DMS53 treated with DMSO at 0.1 percent for 48 hours (cell line): ENCODE measurements at regions not wholly inside any gene's neighbourhood (a gene's known extent, or its start where the extent isn't known, plus 50 kb on each side); places are given as distances from the start of the nearest gene placed in this dataset.

Experiments used
- DNase-seq: peaks from one replicate; lab custom pipeline; 2025; ENCODE audit not compliant: unreplicated experiment; lab: John Stamatoyannopoulos, UW

DNA sequence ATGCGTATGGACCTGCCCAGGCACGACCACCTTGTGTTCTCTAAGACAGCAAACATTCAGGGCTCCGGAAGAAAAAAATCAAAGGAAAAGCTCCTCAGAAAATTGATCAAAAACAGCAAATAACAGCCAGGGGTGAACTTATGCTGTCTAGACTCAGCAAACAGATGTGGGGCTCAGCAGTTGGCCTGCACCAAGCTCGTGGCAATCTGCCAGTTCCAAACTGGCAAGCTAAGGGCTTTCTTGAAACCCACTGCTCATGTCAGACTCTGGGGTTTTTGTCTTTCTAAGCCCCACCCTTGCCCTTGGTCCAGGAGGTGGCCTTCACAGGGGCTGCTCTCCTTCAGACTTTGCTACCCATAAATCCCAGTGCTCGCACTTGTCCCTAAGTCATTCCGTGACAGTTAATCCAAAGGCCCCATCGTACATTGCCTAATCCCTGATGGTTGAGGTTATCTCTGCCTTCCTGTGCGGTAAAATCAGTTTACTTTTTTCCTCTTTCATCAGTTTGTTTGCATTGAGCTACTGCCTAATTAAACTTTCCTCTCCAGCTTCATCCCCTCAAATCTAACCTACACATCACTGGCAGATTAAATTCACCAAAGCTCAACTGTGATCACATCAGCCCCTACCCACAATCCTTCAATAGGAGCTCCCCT, 408.0 kb downstream of the LRATD1 start:
- DNase-seq, result no peak

DNA sequence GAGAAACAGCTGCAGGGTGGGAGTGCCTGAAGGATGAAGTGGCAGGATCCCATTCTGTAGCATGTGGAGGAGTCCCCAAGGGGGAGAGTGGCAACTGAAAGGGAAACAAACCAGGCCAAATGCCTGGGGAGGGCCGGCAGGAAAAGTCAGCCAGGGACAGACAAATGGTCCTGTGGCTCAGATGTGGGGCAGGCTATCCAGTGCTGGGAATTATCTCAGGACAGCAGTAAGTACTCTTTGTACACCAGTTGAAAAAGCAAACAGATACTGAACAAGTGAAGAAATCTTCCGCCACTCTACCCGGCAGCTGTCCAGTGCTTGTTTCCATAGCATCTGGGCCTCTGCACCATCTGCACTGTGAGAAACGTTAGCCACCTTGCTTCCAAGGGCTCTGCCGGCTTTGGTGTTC, 408.9 kb downstream of the LRATD1 start:
- peak; percentile 22 for DNase-seq

DNA sequence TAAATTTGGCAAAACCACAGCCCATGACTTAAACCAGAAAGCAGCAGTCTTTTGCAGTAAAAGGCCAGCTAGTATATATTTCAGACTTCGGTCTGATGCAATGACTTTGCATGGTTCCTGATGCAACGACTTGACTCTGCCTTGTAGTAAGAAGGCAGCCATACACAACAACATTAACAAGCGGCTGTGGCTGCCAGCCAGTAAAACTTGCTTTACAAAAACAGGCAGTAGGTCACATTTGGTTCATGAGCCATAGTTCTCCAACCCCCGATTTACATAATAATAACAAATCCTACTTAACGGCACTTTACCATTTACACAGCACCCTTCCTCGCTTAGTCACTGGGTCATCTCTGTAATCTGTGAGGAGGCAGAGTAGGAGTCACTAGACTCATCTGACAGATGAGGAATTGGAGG, 410.3 kb downstream of the LRATD1 start:
- DNase-seq, result no peak

DNA sequence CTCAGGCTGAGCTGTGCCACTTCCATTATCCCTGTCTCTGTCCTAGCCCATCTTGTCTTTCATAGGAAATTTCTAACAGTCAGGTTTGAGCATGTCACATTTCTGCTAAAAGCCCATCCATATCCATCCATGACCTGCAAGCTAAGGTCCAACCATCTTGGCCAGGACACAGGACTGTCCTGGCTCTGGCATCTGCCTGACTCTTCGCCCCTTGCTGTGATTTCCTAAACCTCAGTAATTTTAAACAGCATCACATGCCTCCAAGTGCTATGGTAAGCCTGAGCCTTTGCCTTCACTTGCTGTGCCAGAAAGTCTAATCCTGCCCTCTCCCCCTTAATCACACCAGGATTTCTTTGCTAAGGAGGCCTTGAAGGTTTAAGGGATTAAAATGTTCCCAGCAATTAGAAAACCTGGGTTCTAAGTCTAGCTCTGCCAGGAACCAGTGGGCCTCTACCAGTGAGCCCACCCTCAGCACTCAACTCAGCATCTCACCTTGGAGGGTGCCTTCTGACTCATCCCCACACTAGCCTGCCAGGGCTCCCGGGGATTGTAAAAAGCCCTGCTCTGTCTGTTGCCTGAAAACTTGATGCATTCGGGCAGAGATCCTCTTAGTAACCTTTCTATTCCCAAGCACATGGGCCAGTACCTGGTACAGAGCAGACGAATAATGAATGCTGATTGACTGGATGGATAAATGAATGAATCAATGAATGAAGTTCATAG, 411.0 kb downstream of the LRATD1 start:
- DNase-seq, result no peak

DNA sequence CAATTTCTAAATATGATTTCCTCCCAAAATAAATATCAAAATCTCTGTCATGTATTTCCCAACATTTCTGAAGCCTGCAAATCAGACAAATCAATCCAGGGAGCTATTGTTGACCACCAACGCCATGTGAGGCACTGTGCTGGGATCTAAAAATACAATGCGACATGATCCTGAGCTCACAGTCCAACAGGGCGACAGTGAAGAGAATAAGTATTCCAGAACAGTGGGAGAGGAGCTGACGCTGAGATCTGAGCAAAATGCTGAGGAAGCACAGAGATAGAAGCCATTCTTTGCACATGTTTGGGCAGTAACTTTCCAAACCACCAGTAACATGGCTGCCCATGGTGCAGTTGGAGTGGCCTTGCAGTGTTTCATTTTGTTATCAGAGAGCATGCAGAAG, 412.5 kb downstream of the LRATD1 start:
- DNase-seq, result no peak

DNA sequence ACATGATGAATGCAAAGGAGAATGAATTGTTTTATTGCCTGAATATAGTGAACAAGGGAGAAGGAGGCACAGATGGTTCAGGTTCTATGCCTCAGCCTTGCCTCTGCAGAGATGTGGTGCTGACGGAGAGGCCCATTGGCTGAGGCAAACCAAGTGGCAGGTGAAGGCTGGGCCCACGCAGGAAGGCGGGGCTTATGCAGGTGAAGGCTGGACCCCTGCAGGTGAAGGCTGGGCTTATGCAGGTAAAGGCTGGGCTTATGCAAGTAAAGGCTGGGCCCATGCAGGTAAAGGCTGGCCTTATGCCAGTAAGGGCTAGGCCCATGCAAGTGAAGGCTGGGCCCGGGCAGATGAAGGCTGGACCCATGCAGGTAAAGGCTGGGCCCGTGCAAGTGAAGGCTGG, 414.7 kb downstream of the LRATD1 start:
- DNase-seq, result no peak

DNA sequence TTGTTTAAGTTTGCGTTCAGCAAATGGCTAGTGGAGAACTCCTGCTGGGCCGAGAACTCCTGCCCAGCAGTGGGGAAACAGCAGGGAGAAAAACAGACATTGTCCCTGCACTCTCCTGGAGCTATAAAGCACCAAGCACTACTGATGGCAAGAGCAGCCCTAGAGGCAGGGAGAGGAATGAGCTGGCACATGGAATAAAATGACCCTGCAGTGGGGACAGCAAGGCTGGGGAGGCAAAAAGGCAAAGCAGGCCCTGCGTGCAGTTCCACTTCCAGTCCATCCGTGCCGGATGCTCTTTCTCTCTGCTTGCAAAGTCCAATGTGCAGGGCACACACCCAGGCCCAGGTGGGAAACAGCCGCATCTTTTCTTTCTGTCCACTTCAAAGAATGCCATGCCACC, 415.5 kb downstream of the LRATD1 start:
- no peak for DNase-seq

DNA sequence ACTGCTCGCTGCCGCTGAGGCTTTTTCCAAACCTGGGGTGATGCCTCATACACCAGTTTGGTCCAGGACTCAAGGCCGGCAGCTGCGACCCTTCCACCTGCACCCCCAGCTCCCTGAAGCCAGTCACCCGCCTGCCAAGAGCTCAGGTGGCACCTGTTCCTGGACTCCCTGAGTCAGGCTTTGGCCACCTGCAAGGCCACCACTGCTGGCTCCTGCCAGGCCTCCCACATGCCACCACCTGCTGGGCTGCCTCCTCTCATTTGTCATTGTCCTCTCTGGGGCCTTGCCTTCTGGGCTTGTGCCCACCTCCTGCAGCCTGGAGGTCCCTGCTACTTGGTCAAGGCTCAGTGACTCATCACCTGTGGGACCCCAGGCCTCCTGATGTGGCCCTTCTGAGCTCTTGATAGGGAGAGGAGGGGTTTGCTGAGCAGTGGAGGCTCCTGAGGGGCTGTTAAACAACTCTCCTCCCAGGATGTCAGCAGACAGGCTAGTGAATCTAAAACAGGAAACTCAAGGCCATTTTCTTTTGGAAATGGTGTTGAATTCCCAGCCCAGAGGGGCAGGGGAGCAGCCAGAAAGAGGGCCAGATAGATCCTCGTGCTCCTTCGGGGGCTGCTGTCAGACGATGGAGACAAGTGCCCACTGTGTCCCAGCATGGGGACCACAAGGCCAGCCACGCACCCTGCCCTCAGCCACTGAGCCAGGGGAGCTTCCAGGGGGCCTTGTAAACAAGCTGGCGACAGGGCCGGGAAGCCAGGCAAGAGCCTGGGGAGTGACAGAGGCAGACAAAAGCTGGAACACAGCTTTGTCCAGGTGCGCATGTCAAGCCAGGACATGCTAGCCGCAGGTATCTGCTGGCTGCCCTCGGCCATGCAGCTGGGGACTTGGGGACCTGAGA, 416.8 kb downstream of the LRATD1 start:
- DNase-seq, result no peak

DNA sequence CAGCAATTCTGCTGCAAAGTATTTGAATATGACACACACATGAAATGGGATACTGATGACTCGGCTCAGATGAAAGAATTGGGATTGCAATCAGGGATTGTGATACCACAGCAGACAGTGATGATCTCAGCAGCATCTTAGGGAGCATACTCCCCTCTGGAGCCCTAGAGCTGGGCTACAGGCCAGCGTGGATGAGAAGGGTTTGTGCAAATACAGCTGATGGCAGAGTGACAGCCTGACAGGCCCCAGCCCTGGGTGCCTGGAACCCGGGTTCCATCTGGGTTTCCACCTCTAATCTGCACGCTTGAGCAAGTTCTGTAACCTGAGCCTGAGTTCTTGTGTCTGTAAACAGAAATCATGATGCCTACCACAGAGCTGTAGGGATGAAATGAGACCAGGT, 418.0 kb downstream of the LRATD1 start:
- peak; percentile 84 for DNase-seq

DNA sequence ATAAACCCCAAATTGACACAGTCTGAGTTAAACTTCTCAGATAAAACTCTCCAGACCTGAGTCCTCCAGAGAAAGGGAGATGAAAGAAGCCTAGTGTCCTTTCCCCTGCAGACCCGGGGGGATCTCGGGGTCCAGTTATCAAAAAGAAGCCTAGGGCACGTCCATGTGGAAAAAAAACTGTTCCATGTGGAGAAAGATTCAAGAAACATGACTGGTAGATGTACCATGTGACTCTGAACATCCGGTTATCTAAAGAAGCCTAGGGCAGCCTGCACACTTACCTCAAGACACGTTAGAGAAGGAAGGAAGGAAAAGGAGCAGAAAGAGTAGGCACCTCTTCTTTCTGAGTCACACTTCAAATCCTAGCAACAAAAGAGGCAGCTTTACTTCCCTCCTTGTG, 421.0 kb downstream of the LRATD1 start:
- DNase-seq, result no peak

DNA sequence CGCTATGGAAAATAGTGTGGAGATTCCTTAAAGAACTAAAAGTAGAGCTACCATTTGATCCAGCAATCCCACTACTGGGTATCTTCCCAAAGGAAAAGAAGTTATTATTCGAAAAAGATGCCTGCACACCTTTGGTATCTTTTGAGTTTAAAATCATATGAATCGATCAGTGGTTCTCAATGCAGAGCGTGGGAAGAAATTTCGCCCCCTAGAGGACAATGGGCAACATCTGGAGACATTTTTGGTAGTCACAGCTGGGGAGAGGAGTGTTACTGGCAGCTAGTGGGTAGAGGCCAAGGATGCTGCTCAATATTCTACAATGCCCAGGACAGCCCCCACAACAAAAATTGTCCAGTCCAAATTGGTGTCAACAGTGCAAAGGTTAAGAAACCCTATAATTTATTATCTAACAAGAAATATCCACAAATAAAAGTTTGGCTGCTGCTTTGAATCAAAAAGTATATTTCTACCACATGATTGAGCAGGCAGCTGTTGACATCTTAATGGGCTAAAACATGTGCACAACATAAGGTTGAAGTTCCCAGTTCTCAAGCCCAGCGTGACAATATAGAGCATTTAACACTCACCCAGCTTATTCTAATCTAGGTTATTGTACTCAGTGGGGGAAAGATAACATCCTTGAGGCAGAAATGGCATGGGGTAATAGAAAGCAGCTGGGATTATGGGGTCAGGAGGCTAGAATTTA, 425.7 kb downstream of the LRATD1 start:
- DNase-seq, result no peak

DNA sequence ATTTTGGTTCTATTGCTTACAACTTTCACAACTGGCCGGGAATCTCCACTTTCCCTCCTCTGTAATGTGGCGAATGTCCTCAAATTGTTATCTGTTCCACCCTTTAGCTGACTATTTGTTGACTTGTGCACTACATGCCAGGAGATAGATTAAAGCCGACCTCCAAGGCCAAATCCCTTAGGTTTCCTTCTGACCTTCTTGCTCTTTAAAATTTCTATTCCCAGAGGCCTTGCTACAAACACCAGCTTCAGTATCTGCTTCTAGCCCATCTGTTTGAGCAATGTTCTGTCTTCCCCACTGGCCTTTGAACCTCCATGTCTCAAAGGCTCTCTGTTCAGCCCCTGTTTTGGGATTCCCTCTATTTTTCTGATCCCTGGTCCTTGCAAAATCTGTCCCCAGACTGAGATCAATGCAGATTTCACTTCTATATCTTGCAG, 426.2 kb downstream of the LRATD1 start:
- DNase-seq, result no peak

DNA sequence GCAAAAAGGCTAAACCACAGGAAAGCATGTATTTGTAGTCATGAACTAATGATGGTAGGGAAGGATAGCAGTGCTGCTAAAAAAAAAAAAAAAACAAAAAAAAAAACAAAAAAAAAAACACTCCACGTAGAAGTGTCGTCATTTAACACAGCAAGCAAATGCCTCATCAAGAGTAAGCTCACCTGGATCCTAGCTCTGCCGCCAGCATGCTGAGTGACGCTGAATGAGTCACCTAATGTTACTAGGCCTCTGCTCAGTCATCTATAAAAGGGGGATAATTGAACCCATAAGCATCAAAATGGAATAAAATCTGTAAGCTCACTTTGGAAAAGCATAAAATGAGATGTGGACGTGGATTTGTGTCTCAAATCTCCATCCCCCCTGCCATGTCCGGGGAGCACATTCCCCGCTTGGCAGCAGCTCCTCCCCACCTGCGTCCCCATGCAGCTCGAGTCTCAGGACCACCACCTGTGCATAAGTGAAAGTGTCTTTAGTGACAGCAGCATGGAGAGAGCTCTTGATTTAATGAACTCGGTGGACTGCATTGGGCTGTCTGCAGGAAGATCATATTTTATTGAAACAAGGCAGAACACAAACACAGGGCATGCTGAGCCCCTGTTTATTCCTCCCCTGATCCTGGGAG, 427.5 kb downstream of the LRATD1 start:
- DNase-seq, result peak; percentile 67

DNA sequence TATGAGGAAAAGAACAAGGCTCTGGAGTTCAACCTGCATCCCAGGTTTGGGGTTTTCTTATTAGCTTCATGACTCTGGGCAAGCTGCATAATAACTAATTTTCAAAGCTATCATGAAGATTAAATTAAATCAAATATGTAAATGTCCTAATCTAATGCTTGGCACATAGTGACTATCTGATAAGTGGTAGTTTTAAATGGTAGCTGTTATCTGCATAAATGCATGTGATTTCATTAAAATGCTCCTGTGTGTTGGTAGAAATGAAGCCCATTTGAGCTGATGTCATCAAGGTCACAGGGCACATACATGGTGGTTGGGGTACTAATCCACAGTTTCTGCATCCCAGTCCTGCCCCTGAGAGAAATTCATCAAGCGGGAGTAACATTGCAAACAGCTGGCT, 428.8 kb downstream of the LRATD1 start:
- DNase-seq, result no peak

DNA sequence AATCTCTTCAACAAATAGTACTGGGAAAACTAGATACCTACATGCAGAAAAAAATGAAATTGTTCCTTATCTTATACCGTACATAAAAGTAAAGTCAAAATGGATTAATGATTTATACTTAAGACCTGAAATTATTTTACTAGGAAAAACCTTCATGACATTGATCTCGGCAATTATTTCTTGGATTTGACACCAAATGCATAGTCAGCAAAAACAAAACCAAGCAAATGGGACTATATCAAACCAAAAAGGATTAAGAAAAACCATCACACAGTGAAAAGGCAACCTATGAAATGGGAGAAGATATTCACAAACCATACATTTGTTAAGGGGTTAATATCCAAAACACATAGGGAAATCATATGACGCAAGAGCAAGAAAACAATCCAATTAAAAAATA, 433.6 kb downstream of the LRATD1 start:
- no peak for DNase-seq

DNA sequence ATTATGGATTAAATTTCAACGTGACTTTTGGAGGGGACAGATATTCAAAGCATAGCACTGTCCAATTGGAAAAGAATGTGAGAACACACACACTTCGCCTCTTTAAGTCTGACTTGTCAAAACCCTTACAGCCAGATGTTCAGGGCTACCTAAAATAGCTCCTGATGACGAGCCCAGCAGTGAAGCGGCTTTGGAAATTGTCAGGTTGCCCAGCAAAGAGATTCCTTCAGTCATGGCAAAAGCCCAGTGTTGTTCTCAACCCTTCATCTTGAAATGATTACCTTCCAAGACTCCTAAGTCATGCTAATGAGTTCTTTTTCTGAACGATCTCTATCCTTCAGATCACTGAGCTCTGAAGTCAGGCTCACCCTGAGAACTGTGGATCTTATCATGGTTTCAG, 436.6 kb downstream of the LRATD1 start:
- no peak for DNase-seq

DNA sequence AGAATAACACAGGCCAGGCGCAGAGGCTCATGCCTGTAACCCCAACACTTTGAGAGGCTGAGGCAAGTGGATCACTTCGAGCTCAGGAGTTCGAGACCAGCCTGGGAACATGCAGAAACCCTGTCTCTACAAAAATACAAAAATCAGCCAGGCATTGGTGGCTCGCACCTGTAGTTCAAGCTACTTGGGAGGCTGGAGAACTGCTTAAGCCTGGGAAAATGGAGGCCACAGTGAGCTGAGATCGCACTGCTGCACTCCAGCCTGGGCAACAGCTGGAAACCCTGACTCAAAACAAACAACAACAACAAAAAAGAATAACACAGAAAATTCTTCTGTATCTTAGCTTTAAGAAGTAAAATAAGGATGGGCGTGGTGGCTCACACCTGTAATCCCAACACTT, 440.3 kb downstream of the LRATD1 start:
- DNase-seq, result no peak

DNA sequence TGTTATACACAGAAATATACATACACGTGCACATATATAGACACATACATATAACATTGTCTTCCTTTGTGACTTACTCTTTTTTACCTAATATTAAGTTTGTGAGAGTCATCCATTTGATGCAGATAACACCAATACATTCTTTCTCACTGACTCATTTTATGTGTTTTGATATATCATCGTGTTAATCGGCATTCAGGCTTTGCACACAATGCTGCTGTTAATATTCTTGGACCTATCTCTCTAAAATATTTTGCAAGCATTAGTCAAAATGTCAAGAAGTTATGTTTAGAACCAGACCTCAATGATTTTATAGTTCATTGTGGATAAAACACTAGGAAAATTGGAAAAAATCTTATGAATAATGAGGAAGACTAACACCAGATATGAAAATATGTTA, 441.1 kb downstream of the LRATD1 start:
- DNase-seq, result no peak

DNA sequence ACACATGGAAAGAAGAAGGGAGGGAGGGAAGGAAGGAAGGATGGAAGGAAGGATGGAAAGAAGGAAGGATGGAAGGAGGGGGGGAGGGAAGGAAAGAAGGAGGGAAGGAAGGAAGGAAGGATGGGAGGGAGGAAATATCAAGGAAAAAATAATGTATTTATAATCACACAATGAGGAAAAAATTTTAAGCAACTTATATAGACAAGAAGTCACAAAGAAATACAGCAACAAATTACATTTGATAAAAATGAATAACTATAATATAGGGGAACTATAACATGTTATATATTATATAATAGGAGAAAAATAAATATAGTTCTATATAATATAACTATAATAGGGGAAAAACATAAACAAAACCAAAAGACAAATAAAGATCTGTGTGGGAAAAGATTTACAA, 441.8 kb downstream of the LRATD1 start:
- no peak for DNase-seq

DNA sequence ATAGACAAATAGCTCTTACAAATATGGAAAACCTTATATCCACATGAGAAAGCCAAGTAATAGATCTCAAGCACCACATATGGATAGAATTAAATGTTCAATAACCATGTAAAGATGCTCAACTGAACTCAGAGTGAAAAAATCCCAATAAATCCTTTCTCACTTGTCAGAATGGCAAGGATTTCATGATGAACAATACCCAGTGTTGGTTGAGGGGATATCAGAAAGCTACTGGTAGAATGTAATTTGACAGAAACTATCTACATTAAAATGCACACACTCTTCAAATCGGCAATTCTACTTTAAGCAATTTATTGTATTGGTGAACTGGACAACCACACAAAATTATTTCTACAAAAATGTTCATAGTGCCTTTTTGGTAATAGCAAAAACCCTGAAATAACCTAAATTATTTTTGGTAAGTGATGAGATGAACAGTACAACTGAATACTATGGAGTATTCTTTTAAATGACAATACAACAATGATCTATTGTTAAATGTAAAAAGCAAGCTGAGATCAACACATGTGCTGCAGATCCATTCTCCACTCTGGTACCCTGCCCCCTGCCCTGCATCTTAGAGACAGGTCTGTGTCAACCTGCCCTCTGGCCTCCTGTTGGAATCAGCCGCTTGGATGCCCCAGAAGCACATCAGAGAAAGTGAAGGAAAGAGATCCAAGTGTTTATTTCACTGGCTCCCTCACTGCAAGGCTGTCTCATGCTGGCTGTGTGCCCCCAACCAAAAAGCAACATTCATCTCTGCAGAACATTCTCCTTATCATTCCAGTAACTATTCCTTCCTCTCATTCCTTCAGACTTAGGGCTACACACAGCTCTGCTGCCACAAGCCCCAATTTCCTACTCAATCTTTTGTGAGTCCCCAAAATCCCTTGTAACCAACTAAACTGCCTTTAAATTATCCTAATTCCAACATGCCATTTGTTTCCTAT, 442.5 kb downstream of the LRATD1 start:
- no peak for DNase-seq
